Loucy (cell line): ENCODE measurements at regions not wholly inside any gene's neighbourhood (a gene's known extent, or its start where the extent isn't known, plus 50 kb on each side); places are given as distances from the start of the nearest gene placed in this dataset.
"Not testable (repeated sequence)": the region's sequence is repeated elsewhere in the genome, so short reads cannot be mapped to it uniquely, and the experiment has no call there.

Experiments used
- EZH2phosphoT487 ChIP-seq: fragments of 200-600 bp; IDR thresholded peaks from 2 replicates; pipeline ENCODE4 v1.6.1; 2018; ENCODE audit warnings: antibody characterized with exemption, mild to moderate bottlenecking, moderate library complexity, borderline replicate concordance
- TF ChIP-seq, protein P1 (sequence below): fragments of 200-600 bp; sonication (generic); conservative IDR thresholded peaks from 2 replicates; pipeline ENCODE4 v1.5.1; 2014; ENCODE audit warnings: mild to moderate bottlenecking, antibody characterized with exemption, low read length

DNA sequence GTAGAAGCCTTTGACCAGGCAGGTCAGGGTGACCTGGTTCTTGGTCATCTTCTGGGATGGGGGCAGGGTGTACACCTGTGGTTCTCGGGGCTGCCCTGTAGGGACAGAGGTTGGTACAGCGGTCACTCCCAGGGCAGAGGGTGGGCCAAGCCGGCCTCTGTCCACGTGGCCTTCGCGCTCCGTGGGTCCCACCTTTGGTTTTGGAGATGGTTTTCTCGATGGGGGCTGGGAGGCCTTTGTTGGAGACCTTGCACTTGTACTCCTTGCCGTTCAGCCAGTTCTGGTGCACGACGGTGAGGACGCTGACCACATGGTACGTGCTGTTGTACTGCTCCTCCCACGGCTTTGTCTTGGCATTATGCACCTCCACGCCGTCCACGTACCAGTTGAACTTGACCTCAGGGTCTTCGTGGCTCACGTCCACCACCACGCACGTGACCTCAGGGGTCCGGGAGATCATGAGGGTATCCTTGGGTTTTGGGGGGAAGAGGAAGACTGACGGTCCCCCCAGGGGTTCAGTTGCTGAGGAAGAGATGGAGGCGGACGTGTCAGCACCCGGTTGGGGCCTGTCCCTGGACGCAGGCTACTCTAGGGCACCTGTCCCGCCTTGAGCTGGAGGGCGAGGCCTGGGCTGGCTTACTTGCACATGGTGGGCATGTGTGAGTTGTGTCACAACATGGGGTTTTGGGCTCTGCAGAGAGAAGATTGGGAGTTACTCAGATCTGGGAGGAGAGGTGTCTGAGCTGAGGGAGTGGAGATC, 142.3 kb downstream of the TMEM121 start:
- TF ChIP-seq, protein P1, sequence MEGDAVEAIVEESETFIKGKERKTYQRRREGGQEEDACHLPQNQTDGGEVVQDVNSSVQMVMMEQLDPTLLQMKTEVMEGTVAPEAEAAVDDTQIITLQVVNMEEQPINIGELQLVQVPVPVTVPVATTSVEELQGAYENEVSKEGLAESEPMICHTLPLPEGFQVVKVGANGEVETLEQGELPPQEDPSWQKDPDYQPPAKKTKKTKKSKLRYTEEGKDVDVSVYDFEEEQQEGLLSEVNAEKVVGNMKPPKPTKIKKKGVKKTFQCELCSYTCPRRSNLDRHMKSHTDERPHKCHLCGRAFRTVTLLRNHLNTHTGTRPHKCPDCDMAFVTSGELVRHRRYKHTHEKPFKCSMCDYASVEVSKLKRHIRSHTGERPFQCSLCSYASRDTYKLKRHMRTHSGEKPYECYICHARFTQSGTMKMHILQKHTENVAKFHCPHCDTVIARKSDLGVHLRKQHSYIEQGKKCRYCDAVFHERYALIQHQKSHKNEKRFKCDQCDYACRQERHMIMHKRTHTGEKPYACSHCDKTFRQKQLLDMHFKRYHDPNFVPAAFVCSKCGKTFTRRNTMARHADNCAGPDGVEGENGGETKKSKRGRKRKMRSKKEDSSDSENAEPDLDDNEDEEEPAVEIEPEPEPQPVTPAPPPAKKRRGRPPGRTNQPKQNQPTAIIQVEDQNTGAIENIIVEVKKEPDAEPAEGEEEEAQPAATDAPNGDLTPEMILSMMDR: not testable (repeated sequence)
- TF ChIP-seq EZH2phosphoT487: not testable (repeated sequence)
